Spleen (tissue), 11 donors: ENCODE measurements at regions not wholly inside any gene's neighbourhood (a gene's known extent, or its start where the extent isn't known, plus 50 kb on each side); places are given as distances from the start of the nearest gene placed in this dataset.

Experiments
- DNase-seq: peaks from one replicate; pipeline ENCODE4 v3.0.0-alpha.2; 2020
- H3K27ac ChIP-seq, 8 donors: fragments of 200-600 bp; sonication (generic) in 7 of 8; 1 replicate in 4 of 8; 2 replicates in 4 of 8; pipeline versions ENCODE4 v1.5.0 to v1.8.0; 2016 to 2021; ENCODE audit warnings: inconsistent platforms in 4 of 8, mild to moderate bottlenecking in 4 of 8, moderate library complexity in 1 of 8
- H3K27me3 ChIP-seq, 7 donors: fragments of 200-600 bp; sonication (generic) in 6 of 7; replicated peaks in 1 of 7; 1 replicate in 4 of 7; 2 replicates in 3 of 7; pipeline versions ENCODE4 v1.5.0 to v1.8.0; 2016 to 2021; ENCODE audit warnings: inconsistent platforms in 3 of 7, mild to moderate bottlenecking in 1 of 7
- H3K36me3 ChIP-seq, 6 donors: fragments of 200-600 bp; sonication (generic) in 5 of 6; 1 replicate in 4 of 6; 2 replicates in 2 of 6; pipeline versions ENCODE4 v1.5.0 to v1.8.0; 2016 to 2021; ENCODE audit warnings: inconsistent platforms in 2 of 6
- H3K4me1 ChIP-seq, 6 donors: fragments of 200-600 bp; sonication (generic) in 5 of 6; 1 replicate in 3 of 6; 2 replicates in 3 of 6; pipeline versions ENCODE4 v1.5.0 to v1.8.0; 2016 to 2021; ENCODE audit warnings: inconsistent platforms in 3 of 6
- H3K4me3 ChIP-seq, 8 donors: fragments of 200-600 bp; sonication (generic) in 7 of 8; 1 replicate in 4 of 8; 2 replicates in 4 of 8; pipeline versions ENCODE4 v1.5.0 to v1.8.0; 2016 to 2021; ENCODE audit warnings: inconsistent platforms in 4 of 8, mild to moderate bottlenecking in 4 of 8, moderate library complexity in 2 of 8
- H3K9me3 ChIP-seq, 8 donors: fragments of 200-600 bp; sonication (generic) in 7 of 8; 1 replicate in 4 of 8; 2 replicates in 4 of 8; pipeline versions ENCODE4 v1.5.0 to v1.8.0; 2016 to 2021; ENCODE audit warnings: inconsistent platforms in 4 of 8
- CTCF ChIP-seq, 11 experiments: fragments of 200-600 bp in 7 of 11; fragments of 450-650 bp in 4 of 11; sonication (generic) in 4 of 11; IDR thresholded peaks in 8 of 11; conservative IDR thresholded peaks in 3 of 11; 1 replicate in 7 of 11; 2 replicates in 4 of 11; pipeline versions ENCODE4 v1.4.0 to v1.8.0; 2016 to 2021; ENCODE audit warnings: antibody characterized with exemption in 11 of 11, inconsistent platforms in 4 of 11, mild to moderate bottlenecking in 1 of 11
- POLR2A ChIP-seq, 3 donors: fragments of 450-650 bp; IDR thresholded peaks; one replicate each; pipeline ENCODE4 v1.5.1; 2017; ENCODE audit warnings: antibody characterized with exemption in 3 of 3, mild to moderate bottlenecking in 1 of 3
- POLR2AphosphoS5 ChIP-seq, 3 donors: sonication (generic); formaldehyde crosslinking; IDR thresholded peaks; one replicate each; pipeline ENCODE4 v1.5.1; 2017; ENCODE audit warnings: antibody characterized with exemption in 3 of 3
- WGBS, 5 donors: extraction: QIAGEN DNeasy Blood & Tissue Kit in 3 of 5; methylation state at CpG; one replicate each; pipeline versions ENCODE4 v1.1.5 to v1.1.7; 2013 to 2018; 5-methylcytosine and 5-hydroxymethylcytosine counted together
- intact Hi-C: fragments of 100-400 bp; cut with DNase I; formaldehyde crosslinking; loops from one replicate; pipeline ENCODE4 v1.15.0; 2023; ENCODE audit warnings: low total_unique reads
- donor health status: healthy with polysubstance abuse.
- donor health status: DM: no; HTN: no; CAD: no; lungs with moderate emphysema.
- donor health status: DM: no; HTN: no; CAD: no.
- donor health status: Bipolar disorder and iron deficiency.
- donor health status: healthy.
- donor health status: DM: no; HTN: no; CAD: no.
- donor health status: DM: yes; HTN: yes; CAD: no.

- Histone ChIP-seq H3K9me3 (no peaks in the 10 kb centered on the region), H3K27me3 (no peaks in the 10 kb centered on the region), H3K4me1 (no peaks in the 10 kb centered on the region), H3K27ac (no peak overlapping the region), H3K4me3 (no peak overlapping the region), H3K36me3 (no peaks in the 10 kb centered on the region)
- WGBS, 5 donors = 15 to 64% (median 47%) methylated on average over 2 of the region's 2 CpGs
- intact Hi-C loops = no loop called here
- DNase-seq = no peak
- TF ChIP-seq CTCF (IDR thresholded peaks at IDR 0.05 in 8 of 11, conservative IDR thresholded peaks at IDR 0.05 in 3 of 11) = no peak
- TF ChIP-seq POLR2A (IDR thresholded peaks at IDR 0.05) = no peak
- TF ChIP-seq POLR2AphosphoS5 (IDR thresholded peaks at IDR 0.05) = no peak
These were observed 57.2 kb upstream of the PUDP start for GRCh38 chrX:7205037-7205577.

DNA sequence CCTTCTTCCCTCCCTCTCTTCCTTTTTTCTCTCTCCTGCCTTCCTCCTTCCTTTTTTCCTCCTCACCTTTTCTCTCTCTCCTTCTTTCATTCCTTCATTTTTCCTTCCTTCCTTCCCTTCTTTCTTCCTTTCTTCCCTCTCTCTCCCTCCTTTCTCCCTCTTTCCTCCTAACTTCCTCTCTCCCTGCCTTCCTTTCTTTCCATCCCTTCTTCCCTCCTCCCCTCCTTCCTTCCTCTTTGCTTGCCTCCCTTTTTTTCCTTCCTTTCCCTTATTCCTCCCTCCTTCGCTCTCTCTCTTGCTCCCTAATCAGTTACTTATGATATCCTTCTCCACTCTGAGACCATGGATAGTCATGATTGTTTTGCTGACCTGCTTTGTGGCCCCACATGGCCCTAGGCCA, 56.7 kb upstream of the PUDP start:
- H3K4me1 ChIP-seq = no peaks in the 10 kb centered on the region
- DNase-seq = no peak
- WGBS, 5 donors = 95 to 100% (median 97%) methylated on average over 1 of the region's 1 CpG
- intact Hi-C loops = no loop called here
- no peak overlapping the region for H3K4me3 ChIP-seq
- no peaks in the 10 kb centered on the region for H3K9me3 ChIP-seq
- no peak for TF ChIP-seq POLR2A (IDR thresholded peaks at IDR 0.05)
- TF ChIP-seq POLR2AphosphoS5 (IDR thresholded peaks at IDR 0.05) = no peak
- TF ChIP-seq CTCF (IDR thresholded peaks at IDR 0.05 in 8 of 11, conservative IDR thresholded peaks at IDR 0.05 in 3 of 11) = no peak
- no peak overlapping the region for H3K27ac ChIP-seq
- H3K27me3 ChIP-seq = no peaks in the 10 kb centered on the region
- H3K36me3 ChIP-seq = no peaks in the 10 kb centered on the region

- H3K27me3 ChIP-seq = no peaks in the 10 kb centered on the region
- H3K36me3 ChIP-seq = no peaks in the 10 kb centered on the region
- no peaks in the 10 kb centered on the region for H3K9me3 ChIP-seq
- no peaks in the 10 kb centered on the region for H3K4me1 ChIP-seq
- DNase-seq = no peak
- 75 to 95% (median 89%) methylated on average over 3 of the region's 3 CpGs for WGBS, 5 donors
- no peak overlapping the region for H3K27ac ChIP-seq
- no peak for TF ChIP-seq POLR2AphosphoS5 (IDR thresholded peaks at IDR 0.05)
- TF ChIP-seq CTCF (IDR thresholded peaks at IDR 0.05 in 8 of 11, conservative IDR thresholded peaks at IDR 0.05 in 3 of 11) = no peak
- no peak for TF ChIP-seq POLR2A (IDR thresholded peaks at IDR 0.05)
- no peak overlapping the region for H3K4me3 ChIP-seq
- intact Hi-C loops = no loop called here
These were observed 54.3 kb upstream of the PUDP start for GRCh38 chrX:7202206-7202605.

DNA sequence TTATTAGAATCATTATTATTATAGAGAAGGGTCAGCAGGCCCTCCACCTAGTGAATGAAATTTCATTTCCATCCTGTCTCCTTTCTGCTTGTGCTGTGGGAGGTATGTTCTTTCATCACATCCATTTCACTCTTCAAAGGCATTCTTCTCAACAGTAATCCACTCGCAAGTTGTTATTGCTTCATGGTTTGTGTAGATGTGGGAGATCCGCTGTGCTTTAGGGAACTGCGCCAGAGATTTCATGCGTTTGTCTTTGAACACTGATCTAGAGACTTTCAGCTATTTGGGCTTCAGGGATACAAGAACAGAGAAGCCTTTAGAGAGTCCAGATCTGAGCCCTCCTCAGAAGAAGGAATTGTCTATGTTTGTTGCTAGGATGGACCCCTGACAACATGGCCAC, 53.5 kb upstream of the PUDP start:
- WGBS, 5 donors = 78 to 97% (median 95%) methylated on average over 4 of the region's 4 CpGs
- H3K9me3 ChIP-seq = no peaks in the 10 kb centered on the region
- H3K4me1 ChIP-seq = no peaks in the 10 kb centered on the region
- no peak overlapping the region for H3K27ac ChIP-seq
- intact Hi-C loops = no loop called here
- H3K4me3 ChIP-seq = no peak overlapping the region
- H3K36me3 ChIP-seq = no peaks in the 10 kb centered on the region
- no peak for DNase-seq
- H3K27me3 ChIP-seq = no peaks in the 10 kb centered on the region
- no peak for TF ChIP-seq POLR2AphosphoS5 (IDR thresholded peaks at IDR 0.05)
- no peak for TF ChIP-seq POLR2A (IDR thresholded peaks at IDR 0.05)
- TF ChIP-seq CTCF (IDR thresholded peaks at IDR 0.05 in 8 of 11, conservative IDR thresholded peaks at IDR 0.05 in 3 of 11) = no peak
